Tibial artery (tissue), 4 donors: ENCODE measurements at regions not wholly inside any gene's neighbourhood (a gene's known extent, or its start where the extent isn't known, plus 50 kb on each side); places are given as distances from the start of the nearest gene placed in this dataset.

ENCODE experiments used
- DNase-seq, 2 donors: peaks; one replicate each; pipeline ENCODE4 v3.0.0-alpha.2; 2019
- H3K27ac ChIP-seq, 2 donors: fragments of 200-600 bp; sonication (generic) in 1 of 2; 1 replicate in 1 of 2; 2 replicates in 1 of 2; pipeline ENCODE4 v1.5.1; 2018 to 2019; ENCODE audit warnings: mild to moderate bottlenecking in 1 of 2
- H3K27me3 ChIP-seq, 2 donors: fragments of 200-600 bp; sonication (generic) in 1 of 2; one replicate each; pipeline versions ENCODE4 v1.5.1 to v1.6.0; 2016 to 2019
- H3K36me3 ChIP-seq, 3 donors: fragments of 200-600 bp; sonication (generic) in 2 of 3; one replicate each; pipeline ENCODE4 v1.5.1; 2016 to 2019; ENCODE audit warnings: mild to moderate bottlenecking in 2 of 3
- H3K4me1 ChIP-seq, 4 donors: fragments of 200-600 bp; sonication (generic) in 2 of 4; 1 replicate in 3 of 4; 2 replicates in 1 of 4; pipeline ENCODE4 v1.5.1; 2016 to 2019
- H3K4me3 ChIP-seq, 2 donors: fragments of 200-600 bp; sonication (generic) in 1 of 2; 1 replicate in 1 of 2; 2 replicates in 1 of 2; pipeline ENCODE4 v1.5.1; 2018 to 2019; ENCODE audit warnings: mild to moderate bottlenecking in 2 of 2
- H3K9me3 ChIP-seq, 3 donors: fragments of 200-600 bp; sonication (generic) in 1 of 3; one replicate each; pipeline ENCODE4 v1.5.1; 2016 to 2019
- intact Hi-C: fragments of 100-400 bp; cut with DNase I; formaldehyde crosslinking; loops from one replicate; pipeline ENCODE4 v1.15.0; 2023; ENCODE audit warnings: low total_unique reads
- TF ChIP-seq, protein P1 (sequence below), 2 experiments: fragments of 200-600 bp in 1 of 2; fragments of 450-650 bp in 1 of 2; IDR thresholded peaks; one replicate each; pipeline ENCODE4 v1.5.1; 2017 to 2019; ENCODE audit warnings: antibody characterized with exemption in 2 of 2, mild to moderate bottlenecking in 1 of 2, moderate library complexity in 1 of 2

- Histone ChIP-seq H3K4me1 (no peaks in the 10 kb centered on the region), H3K4me3 (no peak overlapping the region), H3K27ac (no peak overlapping the region), H3K9me3 (no peaks in the 10 kb centered on the region), H3K36me3 (no peaks in the 10 kb centered on the region), H3K27me3 (no peaks in the 10 kb centered on the region)
- intact Hi-C loops, result no loop called here
- DNase-seq, result no peak
- TF ChIP-seq, protein P1, sequence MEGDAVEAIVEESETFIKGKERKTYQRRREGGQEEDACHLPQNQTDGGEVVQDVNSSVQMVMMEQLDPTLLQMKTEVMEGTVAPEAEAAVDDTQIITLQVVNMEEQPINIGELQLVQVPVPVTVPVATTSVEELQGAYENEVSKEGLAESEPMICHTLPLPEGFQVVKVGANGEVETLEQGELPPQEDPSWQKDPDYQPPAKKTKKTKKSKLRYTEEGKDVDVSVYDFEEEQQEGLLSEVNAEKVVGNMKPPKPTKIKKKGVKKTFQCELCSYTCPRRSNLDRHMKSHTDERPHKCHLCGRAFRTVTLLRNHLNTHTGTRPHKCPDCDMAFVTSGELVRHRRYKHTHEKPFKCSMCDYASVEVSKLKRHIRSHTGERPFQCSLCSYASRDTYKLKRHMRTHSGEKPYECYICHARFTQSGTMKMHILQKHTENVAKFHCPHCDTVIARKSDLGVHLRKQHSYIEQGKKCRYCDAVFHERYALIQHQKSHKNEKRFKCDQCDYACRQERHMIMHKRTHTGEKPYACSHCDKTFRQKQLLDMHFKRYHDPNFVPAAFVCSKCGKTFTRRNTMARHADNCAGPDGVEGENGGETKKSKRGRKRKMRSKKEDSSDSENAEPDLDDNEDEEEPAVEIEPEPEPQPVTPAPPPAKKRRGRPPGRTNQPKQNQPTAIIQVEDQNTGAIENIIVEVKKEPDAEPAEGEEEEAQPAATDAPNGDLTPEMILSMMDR (IDR thresholded peaks at IDR 0.05), result no peak
Observed at GRCh38 chr6:98092331-98092730, 742.0 kb upstream of the POU3F2 start.

DNA sequence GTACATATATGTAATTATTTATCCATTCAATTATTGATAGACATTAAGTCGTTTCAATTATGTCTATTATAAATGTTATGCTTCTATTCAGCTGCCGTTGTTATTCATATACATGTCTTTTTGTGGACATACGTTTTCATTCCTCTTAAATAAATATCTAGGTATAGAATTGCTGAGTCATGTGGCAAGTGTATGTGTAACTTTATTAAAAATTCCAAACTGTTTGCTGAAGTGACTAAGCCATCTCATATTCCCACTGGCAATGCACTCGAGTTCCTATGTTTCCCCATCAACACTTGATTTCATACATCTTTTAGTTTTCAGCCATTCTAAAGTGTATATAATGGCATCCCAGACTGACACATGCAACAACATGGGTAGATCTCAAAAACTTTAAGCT is 739.7 kb upstream of the POU3F2 start:
- Histone ChIP-seq H3K36me3 (no peaks in the 10 kb centered on the region), H3K4me3 (no peak overlapping the region), H3K27ac (no peak overlapping the region), H3K9me3 (no peaks in the 10 kb centered on the region), H3K4me1 (no peaks in the 10 kb centered on the region), H3K27me3 (no peaks in the 10 kb centered on the region)
- no peak for DNase-seq
- TF ChIP-seq, protein P1 (IDR thresholded peaks at IDR 0.05), result no peak
- intact Hi-C loops, result no loop called here

DNA sequence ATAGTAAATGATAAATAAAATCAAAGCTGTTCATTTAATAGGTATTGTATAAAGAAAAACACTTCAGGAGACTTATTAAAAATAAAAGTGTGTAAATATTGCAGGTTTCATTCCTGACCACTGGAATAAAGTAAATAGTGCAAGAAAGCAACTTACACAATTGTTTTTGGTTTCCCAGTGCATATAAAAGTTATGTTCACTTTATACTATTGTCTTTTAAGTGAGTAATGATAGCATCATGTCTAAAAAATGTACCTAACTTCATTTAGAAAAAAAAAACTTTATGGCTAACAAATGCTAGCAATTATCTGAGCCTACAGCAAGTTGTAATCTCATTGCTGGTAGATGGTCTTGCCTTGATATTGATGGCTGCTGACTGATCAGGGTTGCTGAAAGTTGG is 726.6 kb upstream of the POU3F2 start:
- TF ChIP-seq, protein P1 (IDR thresholded peaks at IDR 0.05), result no peak
- no peak overlapping the region for H3K27ac ChIP-seq
- intact Hi-C loops, result no loop called here
- no peak overlapping the region for H3K4me3 ChIP-seq
- H3K4me1 ChIP-seq, result no peaks in the 10 kb centered on the region
- no peaks in the 10 kb centered on the region for H3K27me3 ChIP-seq
- H3K9me3 ChIP-seq, result no peaks in the 10 kb centered on the region
- DNase-seq, result no peak
- no peaks in the 10 kb centered on the region for H3K36me3 ChIP-seq

DNA sequence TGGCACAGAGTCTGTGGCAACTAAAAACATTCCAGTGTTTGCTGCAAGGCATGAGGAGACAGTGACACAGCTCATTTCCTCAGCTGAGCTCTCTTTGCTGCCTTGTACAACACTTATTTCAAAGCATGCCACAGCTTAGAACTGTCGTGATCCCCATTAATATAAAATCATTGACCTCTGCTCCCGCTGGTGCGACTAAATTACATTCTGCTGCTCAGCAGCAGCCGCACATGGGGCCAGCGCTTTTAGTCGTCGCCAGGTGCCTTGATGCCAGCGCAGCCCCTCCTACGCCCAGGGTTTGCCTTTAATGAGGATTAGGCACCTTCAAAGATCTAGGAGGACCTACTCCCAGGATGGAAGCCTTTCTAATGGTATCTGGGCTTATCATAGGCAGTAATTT is 717.9 kb upstream of the POU3F2 start:
- no peak for DNase-seq
- Histone ChIP-seq H3K9me3 (no peaks in the 10 kb centered on the region), H3K27ac (no peak overlapping the region), H3K4me1 (no peaks in the 10 kb centered on the region), H3K36me3 (no peaks in the 10 kb centered on the region), H3K4me3 (no peak overlapping the region), H3K27me3 (no peaks in the 10 kb centered on the region)
- intact Hi-C loops, result no loop called here
- TF ChIP-seq, protein P1 (IDR thresholded peaks at IDR 0.05), result no peak

DNA sequence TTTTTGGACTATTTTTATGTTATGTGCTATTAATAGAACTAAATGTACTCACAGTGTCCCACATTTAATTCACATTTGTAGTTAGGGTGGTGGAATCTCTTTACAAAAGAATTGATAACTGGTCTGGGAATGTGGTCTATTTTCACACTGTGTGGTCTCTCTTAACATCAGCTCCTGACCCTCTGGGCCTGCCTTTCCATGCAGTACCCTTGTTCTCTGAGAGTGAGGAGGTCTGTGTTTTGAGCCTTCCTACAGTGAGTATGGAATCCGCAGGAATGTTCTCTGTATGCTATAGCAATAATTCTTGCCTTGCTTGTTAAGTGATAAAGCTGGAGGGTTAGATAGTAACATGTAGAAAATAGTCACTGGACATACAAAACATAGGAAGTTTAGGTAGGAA is 717.3 kb upstream of the POU3F2 start:
- intact Hi-C loops, result no loop called here
- TF ChIP-seq, protein P1 (IDR thresholded peaks at IDR 0.05), result no peak
- no peak overlapping the region for H3K4me3 ChIP-seq
- H3K27ac ChIP-seq, result no peak overlapping the region
- H3K36me3 ChIP-seq, result no peaks in the 10 kb centered on the region
- no peaks in the 10 kb centered on the region for H3K4me1 ChIP-seq
- no peaks in the 10 kb centered on the region for H3K9me3 ChIP-seq
- no peak for DNase-seq
- no peaks in the 10 kb centered on the region for H3K27me3 ChIP-seq

DNA sequence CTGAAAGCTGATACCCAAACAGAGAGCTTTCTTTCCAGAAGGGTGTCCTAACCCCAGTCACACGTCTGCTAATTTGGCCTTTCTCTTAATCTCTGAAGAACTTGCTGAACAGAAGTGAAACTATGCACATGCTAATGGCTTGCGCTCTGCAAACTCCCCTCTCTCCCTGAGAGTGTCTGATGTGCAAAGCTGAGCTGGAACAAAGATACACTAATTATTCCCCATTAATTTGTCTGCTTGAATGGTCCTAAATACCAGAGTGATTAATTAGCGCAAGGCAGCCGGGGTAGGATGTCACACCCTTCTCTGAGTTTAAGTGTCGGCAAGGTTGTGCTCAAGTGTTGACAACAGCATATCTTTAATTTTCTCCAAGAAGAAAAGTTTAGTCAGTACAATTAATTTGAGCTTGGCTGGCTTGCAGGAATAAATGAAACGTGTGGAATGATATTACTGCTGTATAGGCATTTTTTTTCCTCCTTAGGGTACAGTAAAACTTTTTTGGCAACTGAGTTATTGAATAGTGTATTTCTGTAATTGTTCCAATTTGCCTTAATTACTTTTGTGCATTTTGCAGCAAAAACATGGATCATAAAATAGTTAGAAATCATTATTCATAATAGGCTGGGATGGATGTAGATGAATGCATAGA is 715.9 kb upstream of the POU3F2 start:
- no peaks in the 10 kb centered on the region for H3K4me1 ChIP-seq
- TF ChIP-seq, protein P1 (IDR thresholded peaks at IDR 0.05), result no peak
- H3K27ac ChIP-seq, result no peak overlapping the region
- no peak for DNase-seq
- no peaks in the 10 kb centered on the region for H3K27me3 ChIP-seq
- no peak overlapping the region for H3K4me3 ChIP-seq
- no peaks in the 10 kb centered on the region for H3K9me3 ChIP-seq
- intact Hi-C loops, result no loop called here
- no peaks in the 10 kb centered on the region for H3K36me3 ChIP-seq
